ENCODE measurements at regions not wholly inside any gene's neighbourhood (a gene's known extent, or its start where the extent isn't known, plus 50 kb on each side); places are given as distances from the start of the nearest gene placed in this dataset.
A peak's percentile ranks its signal among the peaks of the same experiment; 100 is the strongest.

- Mint-ChIP-seq H3K27me3 (no peaks in the 10 kb centered on the region), H3K4me1 (no peaks in the 10 kb centered on the region), H3K36me3 (no peaks in the 10 kb centered on the region), H3K27ac (no peak overlapping the region), H3K4me3 (no peak overlapping the region), H3K9me3 (peaks cover 2% of the 10 kb centered on the region)
- ATAC-seq = no peak
These were observed 283.0 kb upstream of the PRKD1 start for GRCh38 chr14:30210630-30211029.

DNA sequence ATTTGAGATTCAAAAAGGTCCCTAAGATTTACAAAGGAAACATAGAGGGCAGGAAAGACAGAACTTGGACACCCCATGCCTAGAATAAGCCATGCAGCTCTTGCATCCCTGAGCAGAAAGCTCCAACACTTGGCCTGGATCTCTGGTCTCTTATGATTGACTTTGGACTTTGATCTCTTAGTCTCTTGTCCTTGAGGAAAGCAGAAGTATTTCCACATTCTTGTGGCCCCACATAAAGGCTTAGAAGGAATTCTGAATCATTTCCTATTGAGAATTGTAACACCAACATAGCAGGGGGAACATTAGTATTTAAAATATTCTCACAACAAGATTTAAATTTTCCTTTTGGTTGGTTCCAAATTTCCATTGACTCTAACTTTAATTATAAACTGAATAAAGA lies 283.7 kb upstream of the PRKD1 start:
- no peak overlapping the region for H3K27ac Mint-ChIP-seq
- peaks cover 2% of the 10 kb centered on the region for H3K9me3 Mint-ChIP-seq
- ATAC-seq = no peak
- H3K4me1 Mint-ChIP-seq = no peaks in the 10 kb centered on the region
- H3K36me3 Mint-ChIP-seq = no peaks in the 10 kb centered on the region
- H3K27me3 Mint-ChIP-seq = no peaks in the 10 kb centered on the region
- H3K4me3 Mint-ChIP-seq = no peak overlapping the region

DNA sequence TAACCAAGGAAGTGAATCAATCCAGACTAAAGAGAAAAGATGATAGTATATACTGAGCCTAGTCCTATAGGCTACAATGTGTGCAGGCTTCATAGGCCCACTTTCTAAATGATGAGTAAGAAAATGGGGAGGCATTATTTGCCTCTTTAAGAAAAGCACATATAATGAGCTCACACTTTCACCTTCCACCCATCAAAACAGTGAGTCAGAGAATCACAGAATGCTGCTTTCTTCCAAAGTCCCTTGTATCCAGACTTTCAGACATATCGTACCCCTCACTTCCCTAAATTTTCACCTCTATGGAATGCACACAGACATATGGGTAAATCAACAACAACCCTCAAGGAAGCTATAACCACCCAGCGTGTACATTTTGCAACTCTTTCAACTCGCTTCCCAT lies 286.4 kb upstream of the PRKD1 start:
- Mint-ChIP-seq H3K36me3 (no peaks in the 10 kb centered on the region), H3K4me3 (no peak overlapping the region), H3K27me3 (no peaks in the 10 kb centered on the region), H3K9me3 (no peaks in the 10 kb centered on the region), H3K4me1 (no peaks in the 10 kb centered on the region), H3K27ac (no peak overlapping the region)
- ATAC-seq = no peak

DNA sequence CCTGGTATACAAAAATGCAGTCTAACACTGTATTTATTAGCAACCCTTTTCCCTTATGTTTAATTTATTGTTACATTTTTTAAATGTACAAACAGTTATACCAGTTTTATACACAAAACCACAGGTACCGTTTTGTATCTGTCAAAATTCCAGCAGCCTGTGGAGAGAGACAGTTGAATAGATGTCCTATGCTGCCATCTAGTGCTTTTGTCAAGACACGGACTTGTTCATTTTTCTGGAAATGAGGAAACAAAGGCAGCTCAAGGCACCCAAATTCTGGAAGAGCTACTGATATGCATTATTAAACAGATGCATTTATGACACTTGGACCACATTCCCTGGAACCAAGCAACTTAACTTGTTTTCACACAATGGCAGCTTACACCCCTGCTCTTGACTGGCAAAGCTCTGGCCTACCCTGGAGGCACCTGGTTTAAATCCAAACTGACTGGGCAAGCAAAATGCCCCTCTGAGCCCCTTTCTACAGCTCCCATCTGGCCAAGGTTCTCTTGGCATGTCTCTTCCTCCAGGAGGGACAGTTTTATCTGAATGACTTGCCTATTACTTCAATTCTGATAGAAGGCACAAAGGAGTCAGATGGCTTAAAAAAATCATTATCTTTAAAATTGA lies 286.9 kb upstream of the PRKD1 start:
- no peak for ATAC-seq
- Mint-ChIP-seq H3K4me3 (no peak overlapping the region), H3K27me3 (no peaks in the 10 kb centered on the region), H3K36me3 (no peaks in the 10 kb centered on the region), H3K9me3 (no peaks in the 10 kb centered on the region), H3K27ac (no peak overlapping the region), H3K4me1 (no peaks in the 10 kb centered on the region)

GRCh38 chr14:30218907-30219306 lies 291.3 kb upstream of the PRKD1 start:
- Mint-ChIP-seq H3K27me3 (no peaks in the 10 kb centered on the region), H3K36me3 (no peaks in the 10 kb centered on the region), H3K4me3 (no peak overlapping the region), H3K9me3 (no peaks in the 10 kb centered on the region), H3K4me1 (no peaks in the 10 kb centered on the region), H3K27ac (no peak overlapping the region)
- ATAC-seq = no peak

- no peaks in the 10 kb centered on the region for H3K27me3 Mint-ChIP-seq
- no peaks in the 10 kb centered on the region for H3K9me3 Mint-ChIP-seq
- no peaks in the 10 kb centered on the region for H3K36me3 Mint-ChIP-seq
- no peak overlapping the region for H3K27ac Mint-ChIP-seq
- H3K4me1 Mint-ChIP-seq = no peaks in the 10 kb centered on the region
- no peak for ATAC-seq
- no peak overlapping the region for H3K4me3 Mint-ChIP-seq
These were observed 293.9 kb upstream of the PRKD1 start for GRCh38 chr14:30221546-30221945.

DNA sequence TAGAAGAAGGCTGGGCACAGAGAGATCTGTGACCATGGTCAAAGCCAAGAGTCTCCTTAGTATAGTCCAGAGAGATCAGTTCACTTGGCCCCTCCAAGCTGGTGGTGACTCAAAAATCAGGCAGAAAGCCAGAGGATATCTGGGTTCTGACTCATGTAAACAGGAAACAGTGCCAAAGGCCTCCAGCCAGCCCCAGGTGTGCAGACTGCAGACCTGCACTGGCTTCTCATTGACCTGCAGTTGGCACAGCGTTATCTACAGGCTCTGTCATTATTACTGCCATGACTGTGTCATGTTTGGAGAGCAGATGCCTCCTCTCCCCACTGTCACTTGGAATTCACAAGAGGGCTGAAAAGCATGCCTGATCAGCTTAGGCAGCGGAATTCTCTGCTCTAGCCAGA lies 295.7 kb upstream of the PRKD1 start:
- Mint-ChIP-seq H3K4me3 (no peak overlapping the region), H3K36me3 (no peaks in the 10 kb centered on the region), H3K4me1 (no peaks in the 10 kb centered on the region), H3K9me3 (no peaks in the 10 kb centered on the region), H3K27ac (no peak overlapping the region), H3K27me3 (no peaks in the 10 kb centered on the region)
- ATAC-seq = peak; percentile 39

DNA sequence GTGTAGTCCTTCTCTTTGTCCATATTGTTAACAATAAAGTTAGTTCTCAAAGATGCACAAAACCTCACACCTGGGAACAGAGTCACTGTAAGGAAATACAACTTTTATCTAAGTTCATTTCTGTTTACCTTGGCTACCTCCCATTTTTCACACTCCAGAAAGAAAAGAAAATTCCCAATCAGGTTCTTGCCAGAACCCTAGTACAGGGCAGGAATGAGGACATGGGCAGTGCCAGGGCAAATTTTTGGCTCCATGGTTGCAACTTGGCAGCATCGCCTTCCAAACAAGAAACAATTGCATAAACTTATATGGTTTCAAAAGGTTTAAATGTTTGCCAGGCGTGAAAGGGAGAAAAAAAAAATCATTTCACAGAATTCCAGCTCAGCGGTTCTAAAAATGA lies 296.3 kb upstream of the PRKD1 start:
- H3K9me3 Mint-ChIP-seq = no peaks in the 10 kb centered on the region
- no peaks in the 10 kb centered on the region for H3K4me1 Mint-ChIP-seq
- no peak overlapping the region for H3K4me3 Mint-ChIP-seq
- no peak for ATAC-seq
- no peaks in the 10 kb centered on the region for H3K36me3 Mint-ChIP-seq
- no peak overlapping the region for H3K27ac Mint-ChIP-seq
- no peaks in the 10 kb centered on the region for H3K27me3 Mint-ChIP-seq

GRCh38 chr14:30225176-30225575 lies 297.5 kb upstream of the PRKD1 start:
- Mint-ChIP-seq H3K9me3 (no peaks in the 10 kb centered on the region), H3K4me3 (no peak overlapping the region), H3K4me1 (no peaks in the 10 kb centered on the region), H3K27ac (no peak overlapping the region), H3K36me3 (no peaks in the 10 kb centered on the region), H3K27me3 (no peaks in the 10 kb centered on the region)
- no peak for ATAC-seq

- no peak for ATAC-seq
- Mint-ChIP-seq H3K27ac (no peak overlapping the region), H3K4me1 (no peaks in the 10 kb centered on the region), H3K27me3 (no peaks in the 10 kb centered on the region), H3K4me3 (no peak overlapping the region), H3K36me3 (no peaks in the 10 kb centered on the region), H3K9me3 (peaks cover 2% of the 10 kb centered on the region)
These were observed 299.8 kb upstream of the PRKD1 start for GRCh38 chr14:30227436-30227835.

GRCh38 chr14:30227876-30228275 lies 300.2 kb upstream of the PRKD1 start:
- Mint-ChIP-seq H3K4me3 (no peak overlapping the region), H3K27ac (no peak overlapping the region), H3K4me1 (no peaks in the 10 kb centered on the region), H3K9me3 (peaks cover 2% of the 10 kb centered on the region), H3K27me3 (no peaks in the 10 kb centered on the region), H3K36me3 (no peaks in the 10 kb centered on the region)
- ATAC-seq = no peak

DNA sequence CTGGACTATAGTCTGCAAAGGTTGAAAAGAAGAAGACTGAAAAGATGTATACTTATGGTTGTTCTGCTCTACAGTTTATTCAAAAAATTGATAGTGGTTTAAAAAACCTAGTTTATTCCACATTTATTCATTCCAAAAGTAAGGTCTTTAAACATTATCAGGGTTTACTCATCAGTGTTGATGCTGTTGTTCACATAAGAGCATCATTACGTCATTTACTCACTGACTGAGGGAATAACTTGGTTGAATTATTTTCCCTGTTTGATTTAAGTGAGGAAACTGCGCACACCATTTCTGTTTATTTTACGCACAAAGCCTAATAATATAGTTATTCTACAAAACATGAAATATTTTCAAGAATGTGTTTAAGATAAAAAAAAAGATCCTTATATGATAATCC lies 303.1 kb upstream of the PRKD1 start:
- Mint-ChIP-seq H3K27ac (no peak overlapping the region), H3K4me1 (no peaks in the 10 kb centered on the region), H3K36me3 (no peaks in the 10 kb centered on the region), H3K9me3 (peaks cover 5% of the 10 kb centered on the region), H3K27me3 (no peaks in the 10 kb centered on the region), H3K4me3 (no peak overlapping the region)
- ATAC-seq = no peak

DNA sequence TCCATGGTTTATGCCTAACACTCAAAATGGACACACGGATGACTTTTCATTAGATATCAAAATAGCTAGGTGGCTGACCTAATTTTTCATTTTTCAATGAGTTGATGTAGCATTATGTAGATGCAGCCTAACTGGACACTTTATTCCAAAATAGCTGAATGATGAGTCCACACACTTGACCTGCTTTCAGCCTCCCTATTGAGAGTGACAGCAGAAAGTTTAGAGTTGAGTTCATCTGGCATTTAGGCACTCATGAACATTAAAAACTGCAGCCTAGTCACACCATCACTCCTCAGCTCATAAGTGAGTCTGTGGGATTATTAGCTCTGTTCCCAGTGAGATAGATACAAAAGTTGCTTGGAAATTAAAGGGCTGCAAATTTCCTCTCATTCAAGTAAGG lies 307.3 kb upstream of the PRKD1 start:
- H3K9me3 Mint-ChIP-seq = peaks cover 5% of the 10 kb centered on the region
- H3K27me3 Mint-ChIP-seq = no peaks in the 10 kb centered on the region
- no peak for ATAC-seq
- no peak overlapping the region for H3K4me3 Mint-ChIP-seq
- no peaks in the 10 kb centered on the region for H3K36me3 Mint-ChIP-seq
- no peaks in the 10 kb centered on the region for H3K4me1 Mint-ChIP-seq
- H3K27ac Mint-ChIP-seq = no peak overlapping the region

GRCh38 chr14:30235485-30235884 lies 307.8 kb upstream of the PRKD1 start:
- Mint-ChIP-seq H3K4me1 (no peaks in the 10 kb centered on the region), H3K27ac (no peak overlapping the region), H3K9me3 (peaks cover 5% of the 10 kb centered on the region), H3K27me3 (no peaks in the 10 kb centered on the region), H3K4me3 (no peak overlapping the region), H3K36me3 (no peaks in the 10 kb centered on the region)
- ATAC-seq = no peak

- Mint-ChIP-seq H3K4me1 (no peaks in the 10 kb centered on the region), H3K27ac (no peak overlapping the region), H3K27me3 (no peaks in the 10 kb centered on the region), H3K9me3 (peaks cover 2% of the 10 kb centered on the region), H3K36me3 (no peaks in the 10 kb centered on the region), H3K4me3 (no peak overlapping the region)
- ATAC-seq = no peak
These were observed 311.3 kb upstream of the PRKD1 start for GRCh38 chr14:30238936-30239335.

GRCh38 chr14:30240018-30240417 lies 312.4 kb upstream of the PRKD1 start:
- Mint-ChIP-seq H3K36me3 (no peaks in the 10 kb centered on the region), H3K4me1 (no peaks in the 10 kb centered on the region), H3K4me3 (no peak overlapping the region), H3K27me3 (no peaks in the 10 kb centered on the region), H3K9me3 (peaks cover 2% of the 10 kb centered on the region), H3K27ac (no peak overlapping the region)
- no peak for ATAC-seq

DNA sequence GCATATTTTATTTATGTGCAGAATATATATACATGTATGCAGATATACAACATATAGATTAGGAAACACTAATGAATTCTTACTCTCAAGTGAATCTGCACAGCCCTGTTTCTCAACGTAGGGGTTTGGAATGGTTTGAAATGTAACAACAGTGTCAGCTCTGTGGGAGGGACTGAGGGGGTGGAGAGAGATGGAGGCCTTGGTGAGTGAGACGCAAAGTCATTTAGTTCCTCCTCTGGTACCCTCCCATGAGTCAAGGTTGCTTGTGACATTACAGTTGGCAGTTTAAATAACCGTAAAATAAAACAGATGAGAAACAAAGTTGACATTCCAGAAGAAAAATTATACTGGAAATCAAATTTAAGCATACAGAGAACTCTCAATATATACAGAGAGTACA lies 313.0 kb upstream of the PRKD1 start:
- ATAC-seq = no peak
- no peaks in the 10 kb centered on the region for H3K27me3 Mint-ChIP-seq
- no peaks in the 10 kb centered on the region for H3K4me1 Mint-ChIP-seq
- no peaks in the 10 kb centered on the region for H3K36me3 Mint-ChIP-seq
- H3K9me3 Mint-ChIP-seq = no peaks in the 10 kb centered on the region
- no peak overlapping the region for H3K27ac Mint-ChIP-seq
- H3K4me3 Mint-ChIP-seq = no peak overlapping the region

All from stimulated activated memory B cell treated with anti-CD40 and anti-IgM and Interleukin-4, amounts not matched to agents 10 μg/mL and 1 μg/mL and 100 μg/mL, for 72 hours (primary cell).